RKO (cell line): ENCODE measurements at regions not wholly inside any gene's neighbourhood (a gene's known extent, or its start where the extent isn't known, plus 50 kb on each side); places are given as distances from the start of the nearest gene placed in this dataset.

ENCODE experiments used
- DNase-seq: peaks from one replicate; pipeline ENCODE4 v3.0.0-alpha.2; 2016; ENCODE audit warnings: low spot score

DNA sequence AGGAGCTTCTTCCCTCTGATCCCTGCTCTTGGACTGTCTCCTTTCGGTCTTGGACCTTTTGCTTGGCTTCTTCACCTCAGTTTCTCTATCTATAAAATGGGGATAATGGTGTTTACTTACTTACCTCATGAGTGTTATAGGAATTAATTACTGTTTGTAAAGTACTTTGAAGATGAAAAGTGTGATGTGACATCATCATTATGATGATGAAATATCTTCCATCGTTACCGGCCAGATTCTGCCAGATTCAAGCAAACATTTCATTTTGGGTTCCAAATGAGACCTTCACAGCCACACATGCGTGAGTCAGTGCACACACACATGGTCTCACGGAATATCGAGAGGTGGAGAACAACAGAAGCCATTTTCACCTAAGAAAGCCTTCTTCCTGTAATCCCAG, 220.1 kb upstream of the RPL34 start:
- DNase-seq: no peak

- no peak for DNase-seq
Observed at GRCh38 chr4:108399610-108400265, 220.6 kb upstream of the RPL34 start.

DNA sequence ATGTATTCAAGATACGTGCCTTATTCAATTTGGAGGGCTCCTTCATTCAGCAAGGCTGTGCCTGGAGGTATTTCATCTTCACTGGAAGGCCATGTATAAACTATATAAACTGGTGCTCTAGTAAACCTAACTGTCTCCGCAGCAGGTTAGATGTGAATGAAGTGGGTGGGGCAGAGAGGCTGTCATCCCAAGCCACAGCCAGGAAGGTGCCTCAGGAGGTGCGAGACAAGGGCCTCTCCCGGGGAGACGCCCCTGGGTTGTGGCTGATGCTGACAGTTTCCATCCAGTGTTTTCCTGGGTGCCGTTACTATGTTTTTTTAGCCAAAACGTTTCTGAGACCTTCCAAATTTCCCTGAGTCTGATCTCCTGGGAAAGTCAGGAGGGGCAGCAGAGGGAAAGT, 221.5 kb upstream of the RPL34 start:
- DNase-seq: no peak

DNA sequence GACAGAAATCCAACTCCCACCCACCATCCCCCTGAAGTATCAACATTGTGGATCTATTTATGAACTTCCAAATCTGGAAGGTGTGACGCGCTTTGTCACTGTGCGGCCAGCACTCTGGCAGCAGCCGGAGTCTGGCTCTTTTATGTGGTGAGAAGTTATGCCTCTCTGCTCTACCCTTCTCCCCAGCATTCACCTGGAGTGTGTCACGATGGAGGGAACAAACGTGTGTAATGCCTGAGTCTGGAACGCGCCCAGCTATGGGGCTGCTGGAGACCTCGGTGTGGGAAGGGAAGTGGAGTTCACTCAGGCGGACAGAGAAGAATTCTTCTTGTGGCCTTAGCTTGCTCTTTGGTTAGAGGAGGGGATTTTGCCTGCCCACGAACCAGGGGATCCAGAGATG, 222.1 kb upstream of the RPL34 start:
- DNase-seq: no peak

GRCh38 chr4:108397850-108398249, 222.5 kb upstream of the RPL34 start:
- DNase-seq: no peak

DNA sequence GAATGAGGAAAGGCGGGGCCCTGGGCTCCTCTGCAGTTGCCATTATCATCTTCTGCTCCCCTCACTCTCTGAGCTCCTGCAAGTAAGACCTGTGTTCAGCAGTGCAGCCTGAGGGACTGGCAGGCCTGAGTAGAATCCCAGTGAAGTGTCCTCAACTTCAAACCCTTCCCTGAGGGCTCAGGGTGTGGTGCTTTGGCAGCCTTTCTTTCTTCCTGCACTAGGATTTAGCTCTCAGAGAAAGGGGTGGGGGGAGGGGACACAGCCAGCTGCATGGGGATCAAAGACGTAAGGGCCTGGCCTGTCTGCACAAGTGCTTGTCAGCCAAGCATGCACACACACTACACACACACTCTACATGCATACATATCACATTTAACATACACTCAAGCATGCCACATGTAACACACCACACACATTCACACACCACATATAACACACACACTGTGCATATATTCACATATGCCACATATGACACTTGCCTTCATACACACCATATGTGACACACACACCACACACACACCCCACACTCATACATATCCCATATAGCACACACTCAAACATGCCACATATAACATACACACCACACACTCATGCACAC, 223.4 kb upstream of the RPL34 start:
- DNase-seq: no peak

DNA sequence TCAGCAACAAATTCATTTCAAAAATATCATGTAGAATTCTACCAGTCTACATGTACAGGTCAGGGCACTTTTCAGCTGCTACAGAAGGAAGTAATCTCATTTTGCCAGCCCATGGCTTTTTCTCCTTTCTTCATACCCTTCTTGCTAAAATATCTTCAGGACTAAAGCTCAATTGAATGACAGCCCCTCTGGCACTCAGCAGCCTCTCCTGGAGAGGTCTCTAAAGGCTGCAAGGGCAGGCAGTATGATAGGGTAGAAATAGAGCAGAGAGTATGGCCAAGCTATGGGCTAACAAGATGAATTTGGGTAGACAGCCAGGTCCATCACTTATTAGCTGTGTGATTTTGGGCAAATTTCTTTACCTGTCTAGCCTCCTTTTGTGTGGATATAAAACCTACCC, 224.6 kb upstream of the RPL34 start:
- DNase-seq: no peak

- DNase-seq: no peak
Observed at GRCh38 chr4:108393890-108394472, 225.2 kb upstream of the LEF1 start.

GRCh38 chr4:108391701-108392455, 223.1 kb upstream of the LEF1 start:
- no peak for DNase-seq

- no peak for DNase-seq
Observed at GRCh38 chr4:108385076-108385475, 216.3 kb upstream of the LEF1 start.

DNA sequence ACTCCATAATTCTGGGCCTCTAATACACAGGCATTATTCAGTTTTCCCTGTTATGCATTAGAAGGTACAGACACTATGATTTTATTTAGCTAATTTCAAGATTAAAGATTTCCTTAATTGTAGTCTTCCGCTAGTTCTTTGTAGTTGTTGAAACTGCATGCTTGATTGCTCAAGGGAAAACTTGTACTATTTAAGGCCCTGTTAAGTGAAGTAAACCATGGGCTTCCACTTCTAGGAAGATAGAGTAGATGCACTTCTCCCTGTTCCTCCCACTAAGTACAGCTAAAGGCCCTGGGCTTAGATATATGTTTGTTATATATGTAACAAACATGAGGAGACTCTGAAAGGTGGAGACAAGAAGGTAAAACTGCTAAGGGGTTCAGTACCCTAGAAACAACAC, 215.8 kb upstream of the LEF1 start:
- no peak for DNase-seq

DNA sequence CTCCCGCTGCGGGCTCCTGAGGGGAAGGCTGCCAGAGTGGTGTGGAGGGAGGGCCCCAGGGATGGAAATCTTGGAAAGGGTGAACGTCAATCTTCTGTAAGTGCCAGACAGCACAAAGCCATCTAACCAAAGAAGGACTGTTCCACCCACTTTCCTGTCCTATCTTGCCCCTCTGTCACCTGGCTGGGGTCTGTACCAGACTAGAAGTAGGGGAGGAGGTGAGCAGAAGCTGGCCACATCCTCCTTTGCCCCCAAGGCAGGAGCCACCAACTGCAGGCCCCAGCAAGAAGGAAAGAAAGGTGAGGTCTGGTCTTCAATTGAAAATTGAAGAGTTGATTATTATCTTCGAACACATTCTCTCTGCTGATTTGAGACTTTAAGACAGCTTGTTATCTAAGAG, 214.4 kb upstream of the LEF1 start:
- DNase-seq: no peak

DNA sequence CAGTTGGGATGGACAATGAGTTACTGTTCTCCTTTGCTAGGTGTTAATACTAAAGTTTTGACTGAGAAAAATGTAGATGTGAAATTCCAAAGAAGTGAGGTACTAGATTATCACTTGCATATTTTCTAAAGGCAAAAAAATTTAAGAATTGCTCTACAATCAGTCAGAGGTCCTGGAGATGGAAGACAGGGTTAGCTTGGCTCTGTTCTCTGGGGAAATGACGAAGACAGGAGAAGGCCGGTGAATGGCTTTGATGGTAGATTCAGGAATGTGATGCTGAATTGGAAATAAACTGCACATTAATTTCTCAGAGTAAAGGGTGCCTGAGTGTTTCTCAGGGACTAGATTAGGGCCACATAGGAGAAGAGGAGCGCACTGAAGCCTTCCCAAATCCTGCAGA, 214.0 kb upstream of the LEF1 start:
- DNase-seq: no peak

DNA sequence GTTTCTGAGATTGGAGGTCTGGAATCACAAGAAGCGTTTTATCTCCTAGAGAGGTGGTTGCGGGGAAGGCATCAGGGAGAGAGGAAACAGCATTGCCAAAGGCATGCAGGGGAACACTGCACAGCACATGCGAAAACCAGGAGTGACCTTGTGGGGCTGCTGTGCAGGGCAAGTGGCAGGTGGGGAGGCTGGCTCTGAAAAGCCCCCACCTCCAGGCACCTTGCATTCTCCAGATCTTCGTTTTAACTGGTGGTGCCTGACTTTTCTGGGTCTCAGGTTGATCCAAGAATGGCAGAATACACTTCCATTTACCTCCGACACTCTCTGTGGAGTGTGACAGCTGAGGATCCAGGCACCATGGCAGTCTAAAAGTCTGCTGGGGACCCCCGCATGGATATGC, 209.4 kb upstream of the LEF1 start:
- DNase-seq: no peak

DNA sequence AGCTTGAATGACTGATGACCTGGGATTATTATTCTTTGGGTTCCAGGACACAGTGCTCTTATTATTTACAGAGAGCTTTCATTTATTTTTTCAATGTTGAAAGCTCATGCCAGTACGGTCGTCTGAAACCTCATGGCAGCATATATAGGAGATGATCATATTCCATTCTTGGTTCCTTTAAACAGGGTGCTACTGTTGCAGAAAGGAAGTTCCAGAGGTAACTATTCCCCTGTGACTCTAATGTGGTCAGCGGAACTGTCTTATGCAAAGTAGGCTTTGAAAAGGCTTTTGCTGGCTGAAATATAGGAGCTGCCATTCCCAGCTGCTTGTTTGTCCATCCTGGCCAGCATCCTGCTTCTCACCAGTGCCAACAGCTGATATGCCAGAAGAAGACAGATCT, 208.3 kb upstream of the LEF1 start:
- no peak for DNase-seq

GRCh38 chr4:108375434-108375833, 206.7 kb upstream of the LEF1 start:
- DNase-seq: no peak

- DNase-seq: no peak
Observed at GRCh38 chr4:108372681-108373080, 203.9 kb upstream of the LEF1 start.

- DNase-seq: no peak
Observed at GRCh38 chr4:108371282-108371681, 202.6 kb upstream of the LEF1 start.

GRCh38 chr4:108370291-108371141, 201.8 kb upstream of the LEF1 start:
- no peak for DNase-seq

DNA sequence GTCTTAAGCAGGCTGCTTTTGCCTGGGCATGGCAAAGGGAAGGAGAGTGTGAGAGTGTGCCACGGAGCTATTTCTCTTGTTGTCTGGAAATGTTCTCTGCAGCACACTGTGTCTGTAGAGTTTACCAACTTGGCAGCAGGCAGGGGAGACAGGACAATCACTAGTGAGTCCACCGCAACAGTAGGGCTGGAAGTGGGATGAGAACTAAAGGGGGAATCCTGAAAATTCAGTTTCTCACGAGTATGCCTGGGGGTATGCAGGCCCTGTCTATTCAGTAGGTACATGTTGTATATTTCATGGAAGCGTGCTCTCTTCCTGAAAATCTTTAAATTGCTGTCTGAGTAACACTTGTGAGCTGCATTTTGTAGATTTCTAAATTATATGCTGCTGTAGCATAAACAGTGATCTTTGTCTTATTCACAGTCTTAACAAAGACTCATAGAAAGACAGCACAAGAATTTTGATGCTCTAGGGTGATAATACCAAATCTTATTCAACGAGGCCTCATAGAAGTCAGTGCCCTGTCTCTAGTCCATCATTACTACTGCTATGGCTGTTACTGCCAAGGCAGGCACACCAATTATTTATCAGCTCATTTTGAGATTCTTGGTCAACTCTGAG, 200.4 kb upstream of the LEF1 start:
- DNase-seq: no peak

- DNase-seq: no peak
Observed at GRCh38 chr4:108367751-108368150, 199.0 kb upstream of the LEF1 start.

- peak; percentile 0 for DNase-seq
Observed at GRCh38 chr4:108366716-108367115, 198.0 kb upstream of the LEF1 start.
